ENCODE measurements at regions not wholly inside any gene's neighbourhood (a gene's known extent, or its start where the extent isn't known, plus 50 kb on each side); places are given as distances from the start of the nearest gene placed in this dataset.
"Not testable (repeated sequence)": the region's sequence is repeated elsewhere in the genome, so short reads cannot be mapped to it uniquely, and the experiment has no call there.

DNA sequence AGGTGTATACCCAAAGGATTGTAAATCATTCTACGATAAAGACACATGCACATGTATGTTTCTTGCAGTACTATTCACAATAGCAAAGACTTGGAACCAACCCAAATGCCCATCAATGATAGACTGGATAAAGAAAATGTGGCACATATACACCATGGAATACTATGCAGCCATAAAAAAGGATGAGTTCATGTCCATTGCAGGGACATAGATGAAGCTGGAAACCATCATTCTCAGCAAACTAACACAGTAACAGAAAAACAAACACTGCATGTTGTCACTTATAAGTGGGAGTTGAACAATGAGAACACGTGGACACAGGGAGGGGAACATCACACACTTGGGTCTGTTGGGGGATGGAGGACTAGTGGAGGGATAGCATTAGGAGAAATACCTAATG, 530.4 kb upstream of the SGO1 start:
- ATAC-seq (ENCODE audit: low read depth); H3K27me3 ChIP-seq (ENCODE audit: control insufficient read depth, insufficient read depth, low read length); H2BK15ac ChIP-seq (ENCODE audit: low read depth, low read length); CTCF ChIA-PET; DNase-seq; H3K4ac ChIP-seq (ENCODE audit: low read depth, low read length); H2AFZ ChIP-seq (replicated peaks; ENCODE audit: low read length, poor library complexity); H3K18ac ChIP-seq (ENCODE audit: low read depth, low read length); H3K9ac ChIP-seq (ENCODE audit: low read depth, low read length); H2AK9ac ChIP-seq (replicated peaks; ENCODE audit: low read depth, low read length, poor library complexity); H3K9me3 ChIP-seq (ENCODE audit: control insufficient read depth, insufficient read depth, low read length); H4K91ac ChIP-seq (ENCODE audit: insufficient read depth, low read depth, low read length); H3K9me1 ChIP-seq (ENCODE audit: insufficient read depth, low read length); H3K4me3 ChIP-seq (ENCODE audit: insufficient read depth, low read depth, low read length); POLR2A ChIA-PET (ENCODE audit: unreplicated experiment); H3K4me2 ChIP-seq (ENCODE audit: low read depth, low read length); H3K4me1 ChIP-seq (ENCODE audit: control insufficient read depth, insufficient read depth, low read length); H3K27ac ChIP-seq (ENCODE audit: insufficient read depth, low read length); in situ Hi-C loops (cut with MboI; ENCODE audit: low sequenced_read_pairs); dilution Hi-C loops (cut with HindIII; ENCODE audit: low sequenced_read_pairs, unreplicated experiment); intact Hi-C loops (cut with micrococcal nuclease); H2BK20ac ChIP-seq (ENCODE audit: low read depth, low read length); H4K20me1 ChIP-seq (ENCODE audit: insufficient read depth, low read length); H2AK5ac ChIP-seq (ENCODE audit: low read depth, low read length); H2BK120ac ChIP-seq (ENCODE audit: low read depth, low read length); BruUV-seq (replicated peaks); H4K5ac ChIP-seq (ENCODE audit: low read depth, low read length); H3K79me1 ChIP-seq (ENCODE audit: low read depth in 1 of 2, low read length in 2 of 2); H2BK5ac ChIP-seq (ENCODE audit: low read depth, low read length, poor library complexity, severe bottlenecking); H3K56ac ChIP-seq (ENCODE audit: extremely low read depth, insufficient read depth, low read length); H3K36me3 ChIP-seq (ENCODE audit: control insufficient read depth, insufficient read depth, low read length); H4K8ac ChIP-seq (ENCODE audit: low read depth in 2 of 2, low read length in 2 of 2); H3K23ac ChIP-seq (ENCODE audit: low read depth, low read length); H3K14ac ChIP-seq (replicated peaks; ENCODE audit: low read depth, low read length): not testable (repeated sequence)
- WGBS, 2 experiments (ENCODE audit: extremely low coverage in 2 of 2, insufficient read length in 1 of 2) = no CpG with 5 or more reads among the region's 2 CpGs
